Mucosa of descending colon (tissue), 3 donors: ENCODE measurements at regions not wholly inside any gene's neighbourhood (a gene's known extent, or its start where the extent isn't known, plus 50 kb on each side); places are given as distances from the start of the nearest gene placed in this dataset.
"Not testable (repeated sequence)": the region's sequence is repeated elsewhere in the genome, so short reads cannot be mapped to it uniquely, and the experiment has no call there.

Experiments
- ATAC-seq: fragments of 200-7000 bp; cut with Tn5 transposase; one replicate; pipeline ENCODE4 v1.9.1; 2020; ENCODE audit warnings: mild to moderate bottlenecking, moderate library complexity
- DNase-seq, 3 donors: peaks; one replicate each; pipeline ENCODE4 v3.0.0-alpha.2; 2020
- H3K36me3 ChIP-seq: fragments of 200-600 bp; one replicate; pipeline ENCODE4 v1.8.0; 2021; ENCODE audit warnings: low read depth, mild to moderate bottlenecking
- H3K4me1 ChIP-seq: fragments of 200-600 bp; one replicate; pipeline ENCODE4 v1.8.0; 2021; ENCODE audit warnings: low read depth, mild to moderate bottlenecking
- H3K4me3 ChIP-seq: fragments of 200-600 bp; one replicate; pipeline ENCODE4 v1.8.0; 2021; ENCODE audit warnings: mild to moderate bottlenecking
- H3K9me3 ChIP-seq: fragments of 200-600 bp; one replicate; pipeline ENCODE4 v1.8.0; 2021; ENCODE audit warnings: mild to moderate bottlenecking
- intact Hi-C, 2 donors: fragments of 100-400 bp; cut with DNase I in 1 of 2; cut with micrococcal nuclease in 1 of 2; formaldehyde crosslinking; loops; one replicate each; pipeline versions ENCODE4 v1.11.0 to v1.11.1; 2022; cut with DNase I, micrococcal nuclease
- TF ChIP-seq, protein P1 (sequence below): fragments of 200-600 bp; IDR thresholded peaks from one replicate; pipeline ENCODE4 v1.8.0; 2022; ENCODE audit warnings: antibody characterized with exemption, mild to moderate bottlenecking
- donor health status: DM: no; HTN: no; CAD: no; lungs with moderate emphysema.
- donor health status: DM: no; HTN: no; CAD: no.
- donor health status: DM: no; HTN: yes; CAD: no.

GRCh38 chr9:93771276-93771675, 183.9 kb downstream of the BARX1 start:
- Histone ChIP-seq H3K4me1 (no peaks in the 10 kb centered on the region), H3K36me3 (no peaks in the 10 kb centered on the region), H3K9me3 (peaks cover 4% of the 10 kb centered on the region), H3K4me3 (no peak overlapping the region)
- TF ChIP-seq, protein P1, sequence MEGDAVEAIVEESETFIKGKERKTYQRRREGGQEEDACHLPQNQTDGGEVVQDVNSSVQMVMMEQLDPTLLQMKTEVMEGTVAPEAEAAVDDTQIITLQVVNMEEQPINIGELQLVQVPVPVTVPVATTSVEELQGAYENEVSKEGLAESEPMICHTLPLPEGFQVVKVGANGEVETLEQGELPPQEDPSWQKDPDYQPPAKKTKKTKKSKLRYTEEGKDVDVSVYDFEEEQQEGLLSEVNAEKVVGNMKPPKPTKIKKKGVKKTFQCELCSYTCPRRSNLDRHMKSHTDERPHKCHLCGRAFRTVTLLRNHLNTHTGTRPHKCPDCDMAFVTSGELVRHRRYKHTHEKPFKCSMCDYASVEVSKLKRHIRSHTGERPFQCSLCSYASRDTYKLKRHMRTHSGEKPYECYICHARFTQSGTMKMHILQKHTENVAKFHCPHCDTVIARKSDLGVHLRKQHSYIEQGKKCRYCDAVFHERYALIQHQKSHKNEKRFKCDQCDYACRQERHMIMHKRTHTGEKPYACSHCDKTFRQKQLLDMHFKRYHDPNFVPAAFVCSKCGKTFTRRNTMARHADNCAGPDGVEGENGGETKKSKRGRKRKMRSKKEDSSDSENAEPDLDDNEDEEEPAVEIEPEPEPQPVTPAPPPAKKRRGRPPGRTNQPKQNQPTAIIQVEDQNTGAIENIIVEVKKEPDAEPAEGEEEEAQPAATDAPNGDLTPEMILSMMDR: no peak
- no peak for DNase-seq
- no peak for ATAC-seq
- intact Hi-C loops: no loop called here

DNA sequence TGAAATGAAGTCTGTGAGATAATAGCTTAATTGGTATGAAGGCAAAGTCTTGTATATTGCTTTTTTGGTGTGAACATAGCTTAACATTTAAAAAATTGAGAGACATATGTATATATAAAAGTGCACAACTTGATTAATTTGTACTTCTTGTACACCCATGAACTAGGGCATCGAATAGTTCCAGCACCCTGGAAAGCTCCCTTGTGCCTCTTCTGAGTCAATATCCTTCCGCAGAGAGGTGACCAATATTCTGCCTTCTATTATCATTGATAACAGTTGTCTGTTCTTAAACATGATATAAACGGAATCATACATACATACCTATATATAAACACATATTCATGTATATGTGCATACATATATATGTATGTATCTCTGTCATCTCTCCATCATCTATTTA, 185.4 kb downstream of the PHF2 start:
- H3K9me3 ChIP-seq: peaks cover 14% of the 10 kb centered on the region
- no peak for ATAC-seq
- no peaks in the 10 kb centered on the region for H3K4me1 ChIP-seq
- intact Hi-C loops: no loop called here
- TF ChIP-seq, protein P1: no peak
- H3K4me3 ChIP-seq: no peak overlapping the region
- no peaks in the 10 kb centered on the region for H3K36me3 ChIP-seq
- no peak for DNase-seq

- Histone ChIP-seq H3K4me3 (no peak overlapping the region), H3K4me1 (no peaks in the 10 kb centered on the region), H3K9me3 (peaks cover 46% of the 10 kb centered on the region), H3K36me3 (no peaks in the 10 kb centered on the region)
- ATAC-seq (no peak), DNase-seq (no peak)
- TF ChIP-seq, protein P1: no peak
- intact Hi-C loops: no loop called here
Observed at GRCh38 chr9:93750045-93750444, 173.7 kb downstream of the PHF2 start.

DNA sequence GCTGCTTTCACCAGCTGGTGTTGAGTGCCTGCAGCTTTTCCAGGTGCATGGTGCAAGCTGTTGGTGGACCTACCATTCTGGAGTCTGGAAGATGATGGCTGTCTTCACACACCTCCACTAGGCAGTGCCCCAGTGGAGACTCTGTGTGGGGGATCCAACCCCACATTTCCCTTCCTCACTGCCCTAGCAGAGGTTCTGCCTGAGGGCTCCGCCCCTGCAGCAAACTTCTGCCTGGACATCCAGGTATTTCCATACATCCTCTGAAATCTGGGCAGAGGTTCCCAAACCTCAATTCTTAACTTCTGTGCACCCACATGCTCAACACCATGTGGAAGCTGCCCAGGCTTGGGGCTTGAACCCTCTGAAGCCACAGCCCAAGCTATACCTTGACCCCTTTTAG, 172.4 kb downstream of the PHF2 start:
- DNase-seq, H3K4me1 ChIP-seq, intact Hi-C loops, H3K4me3 ChIP-seq, H3K36me3 ChIP-seq, ATAC-seq: not testable (repeated sequence)
- peaks cover 46% of the 10 kb centered on the region for H3K9me3 ChIP-seq

- ATAC-seq (no peak), DNase-seq (no peak)
- Histone ChIP-seq H3K36me3 (no peaks in the 10 kb centered on the region), H3K4me1 (no peaks in the 10 kb centered on the region), H3K4me3 (no peak overlapping the region), H3K9me3 (peaks cover 14% of the 10 kb centered on the region)
- TF ChIP-seq, protein P1: no peak
- intact Hi-C loops: no loop called here
Observed at GRCh38 chr9:93731963-93732362, 155.6 kb downstream of the PHF2 start.

- Histone ChIP-seq H3K4me1 (no peaks in the 10 kb centered on the region), H3K36me3 (no peaks in the 10 kb centered on the region), H3K4me3 (no peak overlapping the region), H3K9me3 (peaks cover 14% of the 10 kb centered on the region)
- ATAC-seq (no peak), DNase-seq (no peak)
- TF ChIP-seq, protein P1: no peak
- intact Hi-C loops: no loop called here
Observed at GRCh38 chr9:93730648-93731047, 154.3 kb downstream of the PHF2 start.
